ENCODE measurements at regions not wholly inside any gene's neighbourhood (a gene's known extent, or its start where the extent isn't known, plus 50 kb on each side); places are given as distances from the start of the nearest gene placed in this dataset.
A peak's percentile ranks its signal among the peaks of the same experiment; 100 is the strongest.

DNA sequence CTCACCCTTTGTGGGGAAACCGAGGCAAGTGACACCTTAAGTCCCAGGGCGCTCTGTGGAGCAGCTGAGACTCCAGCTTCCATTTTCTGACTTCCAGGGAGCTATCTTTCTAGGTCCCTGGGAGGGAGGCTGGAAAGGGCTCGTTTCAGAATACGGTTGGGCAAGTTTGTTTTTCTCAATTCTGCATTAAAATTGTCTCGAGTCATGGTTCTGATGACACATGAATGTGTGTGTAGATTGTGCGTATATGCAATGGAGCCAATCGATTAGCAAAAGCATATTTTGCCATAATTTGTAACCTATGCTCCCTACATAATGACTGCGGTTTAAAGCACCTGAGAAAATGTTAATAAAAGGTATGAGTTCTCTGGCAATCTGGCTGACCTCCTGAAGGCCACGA is 77.3 kb downstream of the SIK1 start:
- no peak for DNase-seq (ENCODE audit: extremely low read depth in 1 of 11, low read depth in 9 of 11, low spot score in 4 of 11)

GRCh38 chr21:43348801-43349261 is 78.1 kb downstream of the SIK1 start:
- no peak for DNase-seq (ENCODE audit: extremely low read depth in 1 of 11, low read depth in 9 of 11, low spot score in 4 of 11)

- DNase-seq (ENCODE audit: extremely low read depth in 1 of 11, low read depth in 9 of 11, low spot score in 4 of 11) = no peak
Measured at GRCh38 chr21:43348170-43348766, 78.7 kb downstream of the SIK1 start.

DNA sequence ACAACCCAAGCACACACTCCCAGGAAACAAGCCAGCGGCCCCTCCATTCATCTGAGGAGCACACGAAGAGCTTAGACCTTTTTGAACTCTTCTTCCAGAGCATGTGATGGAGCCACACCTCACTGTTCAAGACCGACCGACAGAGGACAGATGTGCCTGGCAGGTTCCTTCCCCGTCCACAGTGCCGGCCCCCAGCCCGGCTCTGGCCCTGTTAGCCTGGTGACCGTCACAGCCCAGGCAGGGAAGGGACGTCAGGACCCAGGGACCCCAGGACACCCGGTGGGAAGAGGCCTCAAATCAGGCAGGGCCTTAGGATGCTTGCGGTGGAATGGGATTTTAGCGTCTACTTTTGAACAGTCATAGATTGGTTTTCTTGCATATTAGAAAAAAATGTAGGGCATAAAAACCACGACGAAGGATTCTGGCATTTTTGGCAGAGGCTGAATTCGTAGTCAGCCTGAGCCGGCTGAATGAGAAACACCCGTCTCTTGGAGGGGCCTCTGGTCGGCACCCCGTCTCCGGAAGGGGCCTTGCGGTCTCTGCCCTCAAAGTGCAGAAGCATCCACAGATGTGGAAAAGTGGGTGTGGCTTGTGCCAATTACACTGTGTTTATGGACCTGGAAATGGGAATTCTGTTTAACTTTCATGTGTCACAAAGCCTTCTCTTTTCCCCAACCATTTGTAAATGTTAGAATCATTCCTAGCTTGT is 79.3 kb downstream of the SIK1 start:
- no peak for DNase-seq (ENCODE audit: extremely low read depth in 1 of 11, low read depth in 9 of 11, low spot score in 4 of 11)

DNA sequence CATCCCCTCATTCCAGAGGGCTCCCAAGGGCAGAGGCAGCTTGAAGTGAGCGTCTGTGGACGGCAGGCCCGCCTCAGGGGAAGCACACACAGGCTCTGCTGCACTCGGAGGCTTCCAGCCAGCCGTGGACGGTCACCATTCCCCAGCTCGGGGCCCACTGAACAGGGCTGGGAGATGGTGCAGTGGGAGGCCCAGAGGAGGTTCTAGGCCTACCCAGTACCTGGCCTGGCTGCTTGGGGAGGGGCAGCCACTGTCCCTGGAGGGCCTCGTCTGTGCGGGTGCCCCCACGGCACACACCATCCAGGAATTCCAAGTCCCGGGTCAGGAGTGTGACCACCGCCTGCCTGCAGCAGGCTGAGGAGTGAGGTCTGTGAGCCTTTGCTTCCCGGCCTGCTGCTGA is 80.4 kb downstream of the SIK1 start:
- DNase-seq (ENCODE audit: extremely low read depth in 1 of 11, low read depth in 9 of 11, low spot score in 4 of 11) = no peak

DNA sequence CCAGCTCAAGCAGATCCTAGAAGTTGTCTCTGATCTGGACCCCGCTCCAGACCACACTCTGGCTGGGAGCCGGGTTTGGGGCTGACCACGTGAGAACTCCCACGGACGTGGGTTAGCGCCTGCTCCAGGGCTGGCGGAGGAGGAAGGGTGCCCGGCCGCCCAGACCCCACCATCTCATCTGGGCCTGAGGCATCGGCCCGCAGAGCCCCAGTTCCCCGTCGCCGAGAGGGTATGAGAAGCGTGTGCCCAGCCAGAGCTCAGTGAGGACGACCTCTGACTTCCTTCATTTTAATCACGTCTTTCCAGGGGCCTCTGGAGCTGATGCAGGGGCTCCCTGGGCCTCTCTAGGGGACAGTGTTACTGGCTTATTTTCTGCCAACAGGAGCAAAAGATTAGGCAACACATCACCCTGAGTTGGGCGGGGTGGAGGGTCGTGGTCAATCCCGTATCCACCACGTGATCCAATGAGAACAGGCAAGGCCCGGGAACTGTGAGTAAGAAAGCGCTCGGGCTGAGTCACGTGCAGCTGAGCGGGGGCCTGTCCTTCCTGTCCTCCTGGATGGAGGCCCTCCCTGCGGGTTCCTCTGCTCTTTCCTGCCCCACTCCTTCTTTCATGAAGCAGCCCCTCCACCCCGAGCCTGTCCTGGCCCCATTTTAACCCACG is 81.1 kb downstream of the SIK1 start:
- no peak for DNase-seq (ENCODE audit: extremely low read depth in 1 of 11, low read depth in 9 of 11, low spot score in 4 of 11)

DNA sequence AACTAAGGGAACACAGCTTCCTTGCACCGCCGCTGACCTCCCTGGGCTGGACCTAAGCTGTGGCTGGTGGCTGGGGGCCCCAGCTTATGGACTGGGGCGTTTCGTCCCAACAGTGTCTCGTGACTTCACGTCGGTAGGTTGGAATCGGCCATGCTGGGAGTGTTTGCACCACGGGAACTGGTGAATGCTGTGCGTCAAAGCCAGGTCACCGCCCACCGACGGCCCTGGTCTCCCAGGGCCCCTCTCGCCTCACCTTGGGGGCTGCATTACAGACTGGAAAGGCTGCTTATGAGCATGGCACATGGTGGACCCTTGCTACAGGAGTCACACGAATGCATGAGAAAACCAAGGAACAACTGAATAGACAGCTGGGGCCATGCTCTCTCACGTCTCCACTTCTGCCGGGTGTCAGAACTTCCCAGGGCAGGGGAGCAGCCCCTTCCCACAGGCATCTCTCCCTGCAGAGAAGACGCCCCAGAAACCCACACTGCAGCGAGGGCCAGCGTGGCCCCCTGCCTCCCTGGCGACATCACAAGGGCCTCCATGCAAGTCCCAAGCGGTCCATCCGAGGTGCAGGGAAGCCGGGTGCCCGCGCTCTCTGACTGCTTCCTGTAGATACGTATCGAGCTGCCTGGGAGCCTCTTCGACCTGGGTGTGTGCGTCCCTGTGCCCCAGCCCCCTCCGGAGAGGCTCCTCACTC is 81.7 kb downstream of the SIK1 start:
- DNase-seq (ENCODE audit: extremely low read depth in 1 of 11, low read depth in 9 of 11, low spot score in 4 of 11) = no peak

DNA sequence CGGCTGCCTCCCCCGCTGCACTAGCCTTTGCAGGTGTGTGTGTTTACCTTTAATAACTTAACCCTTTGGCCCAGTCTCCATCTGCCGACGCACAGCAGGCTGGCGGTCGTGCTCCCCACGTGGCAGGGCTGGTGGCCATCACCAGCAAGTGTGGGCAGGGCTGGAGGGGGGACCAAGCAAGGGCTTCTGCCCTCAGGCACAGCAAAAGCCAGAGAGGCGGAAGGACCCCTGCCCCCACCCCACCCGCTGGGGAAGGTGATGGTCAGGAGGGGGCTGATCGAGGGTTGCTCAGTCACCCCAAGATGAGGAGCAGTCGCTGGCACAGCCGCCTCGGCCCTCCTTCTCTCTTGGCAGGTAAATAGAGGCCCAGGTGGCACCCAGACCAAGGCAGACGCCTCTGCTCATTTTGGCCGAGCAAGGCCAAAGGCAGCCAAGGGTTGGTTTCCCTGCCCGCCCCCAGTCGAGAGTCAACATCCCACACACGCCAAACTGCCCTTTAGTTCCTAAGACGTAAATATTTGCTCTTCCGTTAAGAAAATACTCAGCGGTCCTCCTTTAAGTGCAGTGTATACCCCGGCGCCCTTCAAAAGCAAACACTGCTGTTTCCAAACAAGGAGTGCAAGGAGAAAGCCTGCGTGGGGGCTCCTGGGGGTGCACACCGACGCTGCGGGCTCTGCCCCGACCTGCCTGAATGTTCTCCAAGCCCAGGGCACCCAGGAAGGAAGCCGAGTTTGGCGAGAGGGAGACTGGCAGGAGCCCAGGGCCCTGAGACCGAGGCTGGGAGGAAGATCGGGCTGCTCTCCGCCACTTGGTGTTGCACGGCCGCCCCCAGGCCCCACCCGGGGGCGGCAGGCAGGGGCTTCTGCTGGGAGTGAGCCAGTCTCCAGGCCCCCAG is 82.7 kb downstream of the SIK1 start:
- no peak for DNase-seq (ENCODE audit: extremely low read depth in 1 of 11, low read depth in 9 of 11, low spot score in 4 of 11)

DNA sequence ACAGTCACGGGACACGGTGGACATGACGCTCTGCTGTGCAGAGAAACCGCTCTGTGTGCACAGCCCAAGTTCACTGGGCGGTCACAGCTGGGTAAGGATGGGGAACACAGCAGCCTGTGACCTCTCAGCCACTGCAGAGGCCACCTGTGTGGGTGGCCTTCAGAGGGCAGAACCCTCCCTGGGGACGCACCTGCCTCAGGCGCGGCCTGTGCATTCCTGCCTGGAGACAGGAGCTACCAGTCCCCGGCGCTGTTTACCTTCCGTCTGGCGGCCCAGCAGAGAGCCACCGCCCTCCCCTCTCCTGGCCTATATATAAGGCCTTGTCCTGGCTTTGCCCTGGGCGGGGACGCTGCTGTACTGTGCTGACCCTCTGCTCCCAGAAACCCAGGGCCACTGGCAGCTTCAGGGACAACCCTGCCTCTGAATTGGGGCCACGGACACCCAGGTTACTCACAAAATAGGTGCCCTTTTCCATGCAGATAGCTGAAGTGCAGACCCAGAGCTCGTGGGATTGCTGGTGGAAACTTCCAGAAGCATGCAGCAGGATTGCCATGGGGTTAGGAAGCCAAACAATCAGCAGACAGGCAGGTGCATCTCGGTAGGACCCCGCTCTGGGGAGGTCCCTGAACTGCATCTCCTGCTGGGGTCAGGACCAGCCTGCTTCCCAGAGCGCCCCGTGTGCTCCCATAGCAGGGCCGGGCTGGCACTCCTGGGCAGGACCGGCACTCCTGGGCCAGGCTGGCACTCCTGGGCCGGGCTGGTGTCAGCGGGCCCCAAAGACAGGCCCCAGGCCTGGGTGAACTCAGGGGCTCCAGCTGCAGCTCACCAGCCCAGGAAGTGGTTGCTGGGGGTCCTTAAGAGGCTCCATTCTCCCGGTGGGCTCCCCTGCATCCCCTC is 83.6 kb downstream of the SIK1 start:
- DNase-seq (ENCODE audit: extremely low read depth in 1 of 11, low read depth in 9 of 11, low spot score in 4 of 11) = peak in 1 of 11 donors; percentile 54

DNA sequence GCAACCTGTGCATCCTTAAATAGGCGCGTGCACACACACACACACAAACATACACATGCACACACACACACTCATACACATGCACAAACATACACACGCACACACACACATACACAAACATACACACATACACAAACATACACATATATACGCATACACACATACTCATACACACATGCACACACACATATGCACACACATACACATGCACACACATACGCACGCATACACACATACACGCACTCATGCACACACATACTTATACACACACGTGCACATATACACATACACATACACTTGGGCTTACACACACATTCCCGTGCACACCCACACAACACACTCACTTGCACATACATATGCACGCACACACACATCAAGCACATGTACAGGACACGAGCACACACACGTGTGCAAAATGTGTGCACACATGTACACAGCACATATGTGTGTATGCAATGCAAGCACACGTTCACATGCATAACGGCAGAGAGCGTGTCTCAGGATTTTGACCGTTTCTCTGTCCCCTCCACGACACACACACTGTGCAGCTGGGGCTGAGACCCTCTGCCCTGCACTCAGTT is 84.5 kb downstream of the SIK1 start:
- no peak for DNase-seq (ENCODE audit: extremely low read depth in 1 of 11, low read depth in 9 of 11, low spot score in 4 of 11)

GRCh38 chr21:43341378-43342161 is 85.4 kb downstream of the SIK1 start:
- no peak for DNase-seq (ENCODE audit: extremely low read depth in 1 of 11, low read depth in 9 of 11, low spot score in 4 of 11)

DNA sequence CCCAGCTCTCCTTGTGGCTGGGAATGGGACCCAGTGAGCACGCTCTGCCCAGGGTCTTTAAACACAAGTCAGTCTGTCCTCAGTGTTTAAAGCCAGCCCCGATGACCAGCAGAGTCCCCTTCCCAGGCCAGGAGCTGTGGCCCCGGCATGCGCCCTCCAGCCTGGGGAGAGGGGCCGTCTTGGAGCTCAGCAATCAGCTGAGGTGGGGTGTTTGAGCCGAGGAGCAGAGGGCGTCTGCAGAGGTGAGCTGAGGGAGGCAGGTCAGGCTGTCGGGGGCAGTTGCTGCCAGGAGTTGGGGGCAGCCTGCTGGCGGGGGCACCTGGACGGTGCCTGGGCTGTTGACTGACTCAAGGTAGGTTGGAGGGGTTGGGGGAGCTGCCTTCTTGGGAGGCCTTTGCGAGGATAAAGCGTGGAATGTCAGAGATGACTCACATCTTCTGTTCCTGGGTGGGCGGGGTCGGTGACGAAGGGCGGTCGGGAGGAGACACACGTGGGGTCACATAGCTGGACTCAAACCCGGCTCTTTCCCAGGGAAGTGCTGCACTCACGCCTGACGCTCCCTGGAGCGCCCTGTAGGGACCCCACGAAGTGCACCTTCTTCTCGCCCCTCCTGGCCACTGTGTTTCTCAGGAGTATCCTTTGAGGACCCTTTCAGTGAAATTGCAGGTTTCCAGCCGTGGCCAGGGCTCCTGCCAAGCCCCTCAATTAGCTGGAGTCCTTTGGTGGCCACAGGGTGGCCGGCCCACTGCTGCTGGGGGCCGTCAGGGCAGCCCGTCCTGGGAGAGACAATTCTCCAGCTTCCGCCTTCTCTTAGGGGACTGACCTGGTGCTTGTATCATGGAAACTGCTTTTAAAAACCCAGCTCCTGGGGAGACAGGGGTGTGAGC is 86.2 kb downstream of the SIK1 start:
- no peak for DNase-seq (ENCODE audit: extremely low read depth in 1 of 11, low read depth in 9 of 11, low spot score in 4 of 11)

DNA sequence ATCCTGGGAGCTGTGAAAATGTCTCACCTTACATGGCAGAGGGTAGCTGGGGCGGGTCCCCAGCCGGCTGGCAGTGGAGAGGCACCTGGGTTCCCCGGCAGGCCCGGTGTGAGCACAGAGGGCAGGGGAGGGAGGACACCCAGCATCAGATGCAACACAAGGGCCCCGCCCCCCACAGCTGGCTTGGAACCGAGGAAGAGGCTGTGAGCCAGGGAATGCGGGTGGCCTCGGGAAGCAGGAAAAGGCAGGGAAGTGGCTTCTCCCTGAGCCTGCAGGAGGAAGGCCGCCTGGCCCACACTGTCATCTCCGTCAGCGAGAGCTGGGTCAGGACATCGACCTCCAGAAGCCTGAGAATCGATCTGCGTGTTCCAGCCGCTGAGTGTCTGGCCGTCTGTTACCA is 87.3 kb downstream of the SIK1 start:
- DNase-seq (ENCODE audit: extremely low read depth in 1 of 11, low read depth in 9 of 11, low spot score in 4 of 11) = no peak

GRCh38 chr21:43338951-43339350 is 88.0 kb downstream of the SIK1 start:
- DNase-seq (ENCODE audit: extremely low read depth in 1 of 11, low read depth in 9 of 11, low spot score in 4 of 11) = no peak

GRCh38 chr21:43337901-43338655 is 88.9 kb downstream of the SIK1 start:
- DNase-seq (ENCODE audit: extremely low read depth in 1 of 11, low read depth in 9 of 11, low spot score in 4 of 11) = no peak

All from renal cortex interstitium (tissue), 11 donors.